ENCODE measurements at regions not wholly inside any gene's neighbourhood (a gene's known extent, or its start where the extent isn't known, plus 50 kb on each side); places are given as distances from the start of the nearest gene placed in this dataset.

GRCh38 chr4:151911970-151912369 is 151.2 kb upstream of the GATB start:
- no peak for TF ChIP-seq CTCF (IDR thresholded peaks at IDR 0.05; ENCODE audit: unreplicated experiment)
- Mint-ChIP-seq H3K36me3 (ENCODE audit: insufficient read depth) (no peaks in the 10 kb centered on the region), H3K27me3 (peaks cover 13% of the 10 kb centered on the region), H3K27ac (no peak overlapping the region), H3K4me1 (ENCODE audit: low read depth) (peaks cover 1% of the 10 kb centered on the region), H3K4me3 (ENCODE audit: low read depth) (no peak overlapping the region), H3K9me3 (ENCODE audit: low read depth) (peaks cover 8% of the 10 kb centered on the region)
- DNase-seq (ENCODE audit: low spot score, unreplicated experiment) = no peak

GRCh38 chr4:151908734-151909497 is 148.1 kb upstream of the GATB start:
- H3K27me3 Mint-ChIP-seq = peaks cover 22% of the 10 kb centered on the region
- H3K36me3 Mint-ChIP-seq (ENCODE audit: insufficient read depth) = no peaks in the 10 kb centered on the region
- no peak overlapping the region for H3K27ac Mint-ChIP-seq
- TF ChIP-seq CTCF (IDR thresholded peaks at IDR 0.05; ENCODE audit: unreplicated experiment) = no peak
- H3K9me3 Mint-ChIP-seq (ENCODE audit: low read depth) = peaks cover 2% of the 10 kb centered on the region
- H3K4me3 Mint-ChIP-seq (ENCODE audit: low read depth) = no peak overlapping the region
- H3K4me1 Mint-ChIP-seq (ENCODE audit: low read depth) = peaks cover 1% of the 10 kb centered on the region
- DNase-seq (ENCODE audit: low spot score, unreplicated experiment) = no peak

- no peak for DNase-seq (ENCODE audit: low spot score, unreplicated experiment)
- Mint-ChIP-seq H3K9me3 (ENCODE audit: low read depth) (no peaks in the 10 kb centered on the region), H3K27me3 (peaks cover 23% of the 10 kb centered on the region), H3K4me1 (ENCODE audit: low read depth) (peaks cover 1% of the 10 kb centered on the region), H3K36me3 (ENCODE audit: insufficient read depth) (no peaks in the 10 kb centered on the region), H3K27ac (no peak overlapping the region), H3K4me3 (ENCODE audit: low read depth) (no peak overlapping the region)
- no peak for TF ChIP-seq CTCF (IDR thresholded peaks at IDR 0.05; ENCODE audit: unreplicated experiment)
Measured at GRCh38 chr4:151908201-151908600, 147.4 kb upstream of the GATB start.

GRCh38 chr4:151906438-151906837 is 145.6 kb upstream of the GATB start:
- no peaks in the 10 kb centered on the region for H3K36me3 Mint-ChIP-seq (ENCODE audit: insufficient read depth)
- peaks cover 10% of the 10 kb centered on the region for H3K9me3 Mint-ChIP-seq (ENCODE audit: low read depth)
- TF ChIP-seq CTCF (IDR thresholded peaks at IDR 0.05; ENCODE audit: unreplicated experiment) = no peak
- DNase-seq (ENCODE audit: low spot score, unreplicated experiment) = no peak
- peaks cover 17% of the 10 kb centered on the region for H3K27me3 Mint-ChIP-seq
- peaks cover 1% of the 10 kb centered on the region for H3K4me1 Mint-ChIP-seq (ENCODE audit: low read depth)
- H3K27ac Mint-ChIP-seq = no peak overlapping the region
- H3K4me3 Mint-ChIP-seq (ENCODE audit: low read depth) = no peak overlapping the region

GRCh38 chr4:151905197-151905596 is 144.4 kb upstream of the GATB start:
- Mint-ChIP-seq H3K27ac (no peak overlapping the region), H3K9me3 (ENCODE audit: low read depth) (peaks cover 12% of the 10 kb centered on the region), H3K27me3 (peaks cover 10% of the 10 kb centered on the region), H3K4me3 (ENCODE audit: low read depth) (no peak overlapping the region), H3K36me3 (ENCODE audit: insufficient read depth) (no peaks in the 10 kb centered on the region), H3K4me1 (ENCODE audit: low read depth) (peaks cover 1% of the 10 kb centered on the region)
- no peak for TF ChIP-seq CTCF (IDR thresholded peaks at IDR 0.05; ENCODE audit: unreplicated experiment)
- no peak for DNase-seq (ENCODE audit: low spot score, unreplicated experiment)

Data from progenitor cell of endocrine pancreas (in vitro differentiated cells).